IPS DF 4.7 (cell line): ENCODE measurements at regions not wholly inside any gene's neighbourhood (a gene's known extent, or its start where the extent isn't known, plus 50 kb on each side); places are given as distances from the start of the nearest gene placed in this dataset.

Experiments
- DNase-seq: peaks from one replicate; pipeline ENCODE4 v3.0.0-alpha.2; 2013; ENCODE audit warnings: low spot score; ENCODE audit errors: extremely low read depth

DNA sequence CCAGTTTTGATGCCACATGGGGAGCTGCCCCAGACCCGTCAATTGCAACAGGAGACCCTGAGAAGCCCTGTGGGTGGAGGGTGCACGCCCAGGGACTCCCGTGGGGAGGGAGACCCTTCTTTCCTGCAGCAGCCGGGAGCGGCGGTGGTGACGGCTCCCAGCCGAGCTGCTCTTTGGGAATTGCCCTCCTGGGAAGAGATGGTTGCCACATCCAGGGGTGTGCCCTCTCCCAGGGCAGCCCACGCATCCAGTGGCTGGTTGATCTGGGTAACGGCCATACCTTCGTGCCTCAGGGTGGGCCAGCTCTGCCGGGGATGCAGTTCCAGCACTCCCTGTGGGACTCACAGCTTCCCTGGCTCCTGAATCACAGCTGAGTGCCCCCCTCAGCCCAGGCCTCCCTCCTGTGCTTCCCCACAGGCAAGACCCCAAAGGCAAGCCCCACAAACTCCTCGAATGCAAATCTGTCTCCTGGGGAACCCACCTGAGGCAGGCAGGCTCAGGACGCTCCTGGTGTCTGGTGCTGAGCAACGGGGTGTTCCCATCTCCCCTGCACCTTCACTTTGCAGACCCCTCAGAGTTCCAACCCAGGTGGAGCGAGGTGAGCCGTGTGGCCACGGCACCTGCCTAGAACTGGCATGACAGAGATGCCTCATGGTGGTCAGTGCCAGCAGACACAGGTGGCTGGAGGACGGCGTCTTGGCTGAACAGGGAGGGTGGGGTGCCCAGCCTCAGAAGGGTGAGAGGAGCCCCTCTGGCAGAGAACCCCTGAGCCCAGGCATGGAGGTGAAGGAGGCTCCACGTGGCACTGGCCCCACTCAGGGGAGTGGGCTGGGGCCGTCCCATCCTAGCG lies 1027.4 kb downstream of the BRD1 start:
- DNase-seq = no peak

GRCh38 chr22:48799227-48799970 lies 1028.3 kb downstream of the BRD1 start:
- DNase-seq = no peak

DNA sequence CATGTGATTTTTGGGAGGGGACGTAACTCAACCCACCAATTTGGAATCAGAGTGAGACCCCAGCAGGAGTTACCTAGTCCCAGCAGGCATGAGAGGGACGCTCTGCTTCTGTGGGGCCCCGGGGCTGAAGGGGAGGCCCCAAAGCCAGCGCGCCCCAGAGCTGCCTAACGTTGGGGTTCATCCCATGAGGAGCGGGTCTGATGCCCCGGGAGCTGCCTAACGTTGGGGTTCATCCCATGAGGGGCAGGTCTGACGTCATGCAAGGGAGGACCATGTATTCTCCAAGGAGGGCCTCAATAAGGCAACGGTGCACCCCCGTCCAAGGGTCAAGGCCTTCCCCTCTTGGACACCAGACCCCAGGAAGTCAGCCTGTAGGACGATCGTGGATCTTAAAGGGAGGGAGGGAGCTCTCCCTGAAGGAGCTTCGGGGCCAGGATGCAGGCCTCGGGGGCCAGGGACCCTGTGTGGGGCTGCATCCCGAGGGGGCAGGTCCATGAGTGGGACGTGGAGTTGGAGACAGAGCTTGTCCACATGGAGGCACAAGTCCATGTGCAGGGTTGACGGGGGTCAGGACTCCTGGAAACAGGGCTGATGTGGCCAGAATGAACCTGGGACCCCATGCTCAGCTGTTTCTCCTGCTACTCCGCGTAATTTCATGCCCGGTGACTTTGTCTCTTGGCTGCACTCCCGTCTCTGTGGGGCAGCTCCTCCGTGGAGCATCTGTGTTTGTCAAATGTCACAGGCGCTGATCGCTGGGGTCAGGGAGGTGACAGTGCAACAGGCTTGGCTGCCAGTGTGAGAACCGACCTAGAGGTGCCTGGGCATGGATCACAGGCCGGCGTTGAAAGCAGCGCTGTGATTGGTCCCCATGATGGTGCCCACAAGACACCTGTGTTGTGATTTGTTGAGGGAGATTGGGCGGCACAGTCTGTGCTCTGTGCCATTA lies 1029.1 kb downstream of the BRD1 start:
- no peak for DNase-seq

DNA sequence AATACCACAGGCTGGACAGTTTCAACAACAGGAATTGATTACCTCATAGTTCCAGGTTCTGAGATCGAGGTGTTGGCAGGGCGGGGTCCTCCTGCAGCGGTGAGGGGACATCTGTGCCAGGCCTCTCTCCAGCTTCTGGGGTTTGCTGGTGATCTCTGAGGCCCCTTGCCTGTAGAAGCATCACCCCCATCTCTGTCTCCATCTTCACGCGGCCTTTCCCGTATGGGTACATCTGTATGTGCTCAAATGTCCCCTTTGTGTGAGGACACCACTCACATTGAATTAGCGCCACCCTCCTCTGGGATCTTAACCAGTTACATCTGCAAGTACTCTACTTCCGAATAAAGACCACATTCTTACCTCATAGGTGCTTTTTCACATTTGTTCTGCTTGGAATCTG lies 1029.9 kb downstream of the BRD1 start:
- DNase-seq = no peak

DNA sequence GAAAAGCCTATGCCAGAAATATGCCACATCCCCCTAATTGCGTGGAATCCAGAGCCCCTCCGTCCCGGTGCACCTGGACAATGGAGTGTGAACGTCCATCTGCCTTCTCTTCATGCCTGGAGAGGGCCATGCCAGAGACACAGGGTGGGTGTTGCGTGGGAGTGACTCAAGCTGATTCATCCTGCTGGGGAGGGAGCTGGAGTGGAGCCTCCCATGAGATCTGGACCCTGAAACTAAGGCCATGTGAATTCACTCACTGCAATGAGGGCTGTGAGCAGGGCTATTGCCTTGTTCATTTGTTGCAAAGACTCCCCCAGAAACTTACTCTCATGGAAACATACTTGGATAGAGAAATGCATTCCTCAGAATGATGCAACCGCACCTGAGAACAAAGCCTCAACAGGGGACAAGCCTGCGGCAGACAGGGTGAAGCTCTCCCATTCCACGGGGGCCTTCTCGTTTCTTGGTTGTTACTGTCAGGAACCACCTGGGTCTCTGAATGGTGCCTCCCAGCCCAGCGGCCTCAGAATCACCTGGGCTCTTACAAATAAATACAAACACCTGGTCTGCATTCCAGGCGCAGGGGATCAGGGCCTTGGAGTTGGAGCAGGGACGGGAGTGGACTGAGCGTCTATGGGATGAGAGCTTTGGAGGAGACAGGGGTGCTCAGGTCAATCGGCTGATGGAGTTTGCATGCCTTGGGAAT lies 1031.2 kb downstream of the BRD1 start:
- no peak for DNase-seq

GRCh38 chr22:48795664-48796063 lies 1032.0 kb downstream of the BRD1 start:
- no peak for DNase-seq

DNA sequence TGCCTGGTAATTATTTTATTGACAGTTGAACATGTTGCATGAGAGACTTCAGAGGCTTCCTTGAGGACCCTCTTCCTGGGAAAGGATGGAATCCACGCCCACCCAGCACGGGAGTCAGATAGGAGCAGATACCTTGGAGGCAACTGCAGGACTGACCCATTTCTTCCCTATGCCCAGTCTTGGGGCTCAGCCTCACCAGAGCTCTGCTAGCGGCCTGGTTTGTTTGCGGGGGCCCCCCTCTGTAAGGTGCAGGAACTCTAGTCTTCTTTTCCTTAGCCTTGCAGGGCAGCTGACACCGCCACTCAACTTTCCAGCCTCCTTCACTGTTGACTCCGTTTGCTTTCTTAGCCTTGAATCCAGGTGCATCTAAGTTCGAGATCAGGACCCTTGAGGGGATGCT lies 1032.8 kb downstream of the BRD1 start:
- DNase-seq = no peak

- DNase-seq = no peak
Observed at GRCh38 chr22:48793949-48794348, 1033.7 kb downstream of the BRD1 start.

- DNase-seq = no peak
Observed at GRCh38 chr22:48786679-48786996, 1041.0 kb downstream of the BRD1 start.

DNA sequence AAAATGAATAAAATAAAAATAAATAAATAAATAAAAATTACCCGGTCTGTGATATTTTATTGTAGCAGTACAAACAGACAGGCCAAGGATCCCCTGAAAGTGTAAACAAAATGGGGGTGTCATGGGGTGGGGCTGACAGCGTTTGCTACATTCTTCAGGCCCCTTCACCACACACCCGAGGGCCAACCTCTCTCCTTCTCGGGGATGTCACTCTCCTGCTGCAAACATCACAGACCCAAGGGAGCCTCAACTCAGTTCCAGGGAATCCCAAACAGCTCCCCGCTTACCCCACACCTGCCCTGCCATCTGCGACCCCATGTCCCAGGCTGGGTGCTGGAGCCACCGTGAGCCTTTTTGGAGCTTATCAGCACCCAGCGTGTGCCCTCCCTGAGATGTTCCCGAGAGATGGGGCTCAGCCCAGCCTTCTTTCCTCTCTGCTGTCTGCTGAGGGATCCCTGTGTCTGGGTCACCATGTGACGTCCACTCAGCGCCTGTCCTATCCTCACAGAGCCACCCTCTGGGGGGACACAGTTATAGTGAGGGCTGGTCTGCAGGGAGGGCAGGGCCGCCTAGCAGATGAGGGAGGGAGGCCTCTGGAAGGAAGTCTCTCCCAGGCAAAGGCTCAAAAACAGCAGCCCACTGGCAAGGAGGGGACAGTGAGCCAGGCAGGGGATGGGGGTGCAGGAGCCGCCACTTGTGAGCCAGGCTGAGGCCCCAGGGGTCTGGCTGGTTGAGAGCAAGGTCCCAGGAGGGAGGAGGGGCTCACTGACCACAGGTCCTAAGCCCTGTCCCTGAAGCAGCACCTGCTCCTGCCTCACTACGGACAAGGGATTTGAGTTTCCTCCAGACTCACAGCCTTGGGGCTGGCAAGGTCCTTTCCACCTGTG lies 1041.6 kb downstream of the BRD1 start:
- DNase-seq = no peak

- no peak for DNase-seq
Observed at GRCh38 chr22:48784701-48785503, 1042.8 kb downstream of the BRD1 start.

GRCh38 chr22:48783821-48784266 lies 1043.8 kb downstream of the BRD1 start:
- no peak for DNase-seq

DNA sequence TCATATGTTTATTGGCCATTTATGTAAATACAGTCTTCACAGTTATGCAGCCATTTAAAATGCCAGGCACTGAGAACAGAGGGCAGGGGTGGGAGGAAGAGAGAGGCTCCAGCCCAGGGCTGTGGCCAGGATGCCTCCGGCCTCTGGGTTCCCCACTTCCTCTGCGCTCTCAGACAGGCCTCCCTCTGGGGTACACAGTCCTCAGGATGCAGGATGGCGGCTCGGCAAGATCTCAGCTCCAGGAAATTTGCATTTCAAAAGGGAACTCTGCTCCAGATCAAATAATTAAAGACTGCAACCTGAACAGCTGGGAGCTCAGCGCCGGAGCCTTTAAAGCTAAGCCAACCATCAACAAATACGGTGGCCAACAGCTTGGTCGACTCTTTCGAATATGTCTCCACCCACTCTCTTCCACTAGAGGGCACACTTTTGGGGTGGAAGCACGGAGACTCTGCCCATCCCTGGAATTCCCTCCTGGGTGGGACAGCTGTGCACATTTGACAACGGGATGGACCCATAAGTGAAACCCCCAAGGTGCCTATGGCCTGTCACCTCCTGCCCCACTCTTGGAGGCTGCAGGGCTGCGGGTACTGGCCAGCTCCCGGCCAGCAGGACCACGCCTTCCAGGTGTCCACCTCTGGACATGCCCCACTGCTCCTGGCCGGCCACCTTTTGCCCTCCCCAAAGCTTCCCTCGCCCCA lies 1044.7 kb downstream of the BRD1 start:
- no peak for DNase-seq

GRCh38 chr22:48782326-48782725 lies 1045.3 kb downstream of the BRD1 start:
- no peak for DNase-seq

GRCh38 chr22:48781868-48782267 lies 1045.8 kb downstream of the BRD1 start:
- DNase-seq = no peak

GRCh38 chr22:48781391-48781790 lies 1046.3 kb downstream of the BRD1 start:
- DNase-seq = no peak

GRCh38 chr22:48780597-48781277 lies 1046.9 kb downstream of the BRD1 start:
- no peak for DNase-seq
